Neural cell (in vitro differentiated cells): ENCODE measurements at regions not wholly inside any gene's neighbourhood (a gene's known extent, or its start where the extent isn't known, plus 50 kb on each side); places are given as distances from the start of the nearest gene placed in this dataset.

Source experiments
- H2AFZ ChIP-seq: fragments of 200-600, 300-800 bp; sonication (generic), shearing (Covaris generic); 2 replicates; pipeline ENCODE4 v1.6.0; 2014; ENCODE audit warnings: low read depth, mild to moderate bottlenecking, antibody characterized with exemption, low read length, moderate library complexity
- H3F3A ChIP-seq: fragments of 200-600 bp; shearing (Covaris generic); 2 replicates; pipeline ENCODE4 v1.6.1; 2016; ENCODE audit warnings: mild to moderate bottlenecking, moderate library complexity, mixed read lengths, antibody characterized with exemption, low read length; ENCODE audit not compliant: insufficient read depth, poor library complexity, severe bottlenecking
- H3K27ac ChIP-seq: fragments of 200-600, 300-800 bp; sonication (generic), shearing (Covaris generic); 2 replicates; pipeline ENCODE4 v1.5.1; 2014; ENCODE audit warnings: mild to moderate bottlenecking, low read length, moderate library complexity
- H3K27me3 ChIP-seq: fragments of 300-800, 200-600 bp; sonication (generic), shearing (Covaris generic); 2 replicates; pipeline ENCODE4 v1.6.0; 2014; ENCODE audit warnings: mild to moderate bottlenecking, low read depth, low read length, moderate library complexity; ENCODE audit not compliant: insufficient read depth
- H3K36me3 ChIP-seq: fragments of 300-800, 200-600 bp; sonication (generic), shearing (Covaris generic); 2 replicates; pipeline ENCODE4 v1.5.1; 2014; ENCODE audit warnings: mild to moderate bottlenecking, antibody characterized with exemption, low read length, moderate library complexity; ENCODE audit not compliant: insufficient read depth
- H3K4me2 ChIP-seq: fragments of 300-800, 200-600 bp; sonication (generic), shearing (Covaris generic); 2 replicates; pipeline ENCODE4 v1.6.0; 2014; ENCODE audit warnings: mild to moderate bottlenecking, low read length
- H3K4me3 ChIP-seq: fragments of 300-800, 200-600 bp; sonication (generic), shearing (Covaris generic); 2 replicates; pipeline ENCODE4 v1.5.1; 2014; ENCODE audit warnings: mild to moderate bottlenecking, low read length, moderate library complexity
- H3K79me2 ChIP-seq: fragments of 200-600 bp; shearing (Covaris generic); replicated peaks from 2 replicates; pipeline ENCODE4 v1.6.0; 2014; ENCODE audit warnings: mild to moderate bottlenecking, low read length, moderate library complexity; ENCODE audit not compliant: insufficient read depth
- H3K9ac ChIP-seq: fragments of 300-800, 200-600 bp; sonication (generic), shearing (Covaris generic); 2 replicates; pipeline ENCODE4 v1.6.1; 2016; ENCODE audit warnings: mild to moderate bottlenecking, low read length, mixed read lengths
- H3K9me2 ChIP-seq: fragments of 200-600 bp; shearing (Covaris generic); 2 replicates; pipeline ENCODE4 v1.6.1; 2016; ENCODE audit warnings: mild to moderate bottlenecking, low read length, mixed read lengths; ENCODE audit not compliant: insufficient read depth
- H3K9me3 ChIP-seq: fragments of 200-600, 300-800 bp; sonication (generic), shearing (Covaris generic); 2 replicates; pipeline ENCODE4 v1.6.1; 2016; ENCODE audit warnings: mild to moderate bottlenecking, mixed run types, low read length, moderate library complexity, mixed read lengths
- H4K20me1 ChIP-seq: fragments of 200-600 bp; shearing (Covaris generic); 2 replicates; pipeline ENCODE4 v1.6.1; 2016; ENCODE audit warnings: mild to moderate bottlenecking, mixed run types; ENCODE audit not compliant: insufficient read depth
- CTCF ChIP-seq: fragments of 450-650 bp; IDR thresholded peaks from 2 replicates; pipeline ENCODE4 v1.5.1; 2014; ENCODE audit warnings: antibody characterized with exemption, mild to moderate bottlenecking, moderate library complexity; ENCODE audit not compliant: poor library complexity, severe bottlenecking
- EP300 ChIP-seq: fragments of 450-650 bp; conservative IDR thresholded peaks from 2 replicates; pipeline ENCODE4 v1.6.1; 2014; ENCODE audit warnings: antibody characterized with exemption, mild to moderate bottlenecking, moderate library complexity; ENCODE audit not compliant: poor library complexity, severe bottlenecking
- EZH2 ChIP-seq: fragments of 200-600, 300-800 bp; shearing (Covaris generic), sonication (generic); IDR thresholded peaks from 2 replicates; pipeline ENCODE4 v1.6.1; 2014; ENCODE audit warnings: antibody characterized with exemption, low read length, borderline replicate concordance, mild to moderate bottlenecking; ENCODE audit not compliant: insufficient read depth, poor library complexity, severe bottlenecking
- MXI1 ChIP-seq: fragments of 450-650 bp; conservative IDR thresholded peaks from 2 replicates; pipeline ENCODE4 v1.6.1; 2014; ENCODE audit warnings: antibody characterized with exemption, mild to moderate bottlenecking; ENCODE audit not compliant: poor library complexity, severe bottlenecking
- POLR2AphosphoS5 ChIP-seq: IDR thresholded peaks from 2 replicates; pipeline ENCODE4 v1.6.1; 2012
- RAD21 ChIP-seq: fragments of 450-650 bp; conservative IDR thresholded peaks from 2 replicates; pipeline ENCODE4 v1.6.1; 2014; ENCODE audit warnings: antibody characterized with exemption, mild to moderate bottlenecking, moderate library complexity
- REST ChIP-seq: IDR thresholded peaks from 2 replicates; pipeline ENCODE4 v1.6.1; 2012; ENCODE audit warnings: borderline replicate concordance
- SMC3 ChIP-seq: fragments of 450-650 bp; conservative IDR thresholded peaks from 2 replicates; pipeline ENCODE4 v1.6.1; 2014; ENCODE audit warnings: antibody characterized with exemption, mild to moderate bottlenecking, moderate library complexity; ENCODE audit not compliant: poor library complexity
- TAF1 ChIP-seq: IDR thresholded peaks from 2 replicates; pipeline ENCODE4 v1.6.1; 2012; ENCODE audit warnings: low read depth

- Histone ChIP-seq H3K9me3 (no peaks in the 10 kb centered on the region), H3K9ac (no peak overlapping the region), H4K20me1 (no peaks in the 10 kb centered on the region), H3K27ac (no peak overlapping the region), H3K4me3 (no peak overlapping the region), H3K4me2 (no peak overlapping the region), H2AFZ (no peak overlapping the region), H3K27me3 (no peaks in the 10 kb centered on the region), H3K36me3 (no peaks in the 10 kb centered on the region), H3K9me2 (no peaks in the 10 kb centered on the region), H3K79me2 (no peaks in the 10 kb centered on the region), H3F3A (no peaks in the 10 kb centered on the region)
- TF ChIP-seq REST (no peak), POLR2AphosphoS5 (no peak), CTCF (no peak), EP300 (no peak), SMC3 (no peak), TAF1 (no peak), MXI1 (no peak), RAD21 (no peak), EZH2 (no peak)
Measured at GRCh38 chr18:27696148-27696547, 480.8 kb downstream of the CDH2 start.

DNA sequence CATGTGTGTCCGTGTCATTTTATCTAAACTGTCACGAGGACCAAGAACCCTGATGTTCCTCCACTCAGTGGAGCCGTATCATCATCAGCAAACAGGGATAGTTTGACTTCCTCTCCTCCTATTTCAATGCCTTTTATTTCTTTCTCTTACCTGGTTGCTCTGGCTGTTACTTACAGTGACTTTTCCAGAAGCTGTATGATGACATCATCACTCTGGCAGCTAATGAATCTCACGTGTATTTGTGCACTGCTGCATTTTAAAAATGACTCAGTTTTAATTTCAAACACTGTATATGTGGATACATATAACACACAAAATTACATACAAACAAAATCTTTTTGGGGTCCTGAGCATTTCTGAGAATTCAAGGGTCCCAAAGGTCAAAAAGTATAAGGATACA, 481.4 kb downstream of the CDH2 start:
- no peaks in the 10 kb centered on the region for H3K79me2 ChIP-seq
- TF ChIP-seq EP300 (no peak), MXI1 (no peak), REST (no peak)
- no peaks in the 10 kb centered on the region for H3K9me2 ChIP-seq

More for the DNA sequence above, 481.4 kb downstream of the CDH2 start:
- no peaks in the 10 kb centered on the region for H3F3A ChIP-seq
- H3K9ac ChIP-seq, result no peak overlapping the region
- H3K4me2 ChIP-seq, result no peak overlapping the region
- no peak overlapping the region for H3K27ac ChIP-seq
- no peaks in the 10 kb centered on the region for H3K27me3 ChIP-seq
- H3K9me3 ChIP-seq, result no peaks in the 10 kb centered on the region
- H3K36me3 ChIP-seq, result no peaks in the 10 kb centered on the region
- no peak overlapping the region for H3K4me3 ChIP-seq
- no peak overlapping the region for H2AFZ ChIP-seq
- no peaks in the 10 kb centered on the region for H4K20me1 ChIP-seq
